Fibroblast of mammary gland (primary cell): ENCODE measurements at regions not wholly inside any gene's neighbourhood (a gene's known extent, or its start where the extent isn't known, plus 50 kb on each side); places are given as distances from the start of the nearest gene placed in this dataset.

Experiments
- DNase-seq: peaks from one replicate; pipeline ENCODE4 v3.0.0-alpha.2; 2010; ENCODE audit warnings: low read depth
- H3K4me3 ChIP-seq: 2 replicates; pipeline ENCODE4 v1.5.1; 2011; ENCODE audit warnings: low read depth, mild to moderate bottlenecking, low read length, moderate library complexity; ENCODE audit not compliant: control insufficient read depth
- TF ChIP-seq, protein P1 (sequence below): conservative IDR thresholded peaks from 2 replicates; pipeline ENCODE4 v1.5.1; 2011; ENCODE audit warnings: low read depth, low read length, inconsistent platforms; ENCODE audit not compliant: control insufficient read depth, insufficient read depth

GRCh38 chr10:29956335-29956924, 103.0 kb downstream of the JCAD start:
- TF ChIP-seq, protein P1, sequence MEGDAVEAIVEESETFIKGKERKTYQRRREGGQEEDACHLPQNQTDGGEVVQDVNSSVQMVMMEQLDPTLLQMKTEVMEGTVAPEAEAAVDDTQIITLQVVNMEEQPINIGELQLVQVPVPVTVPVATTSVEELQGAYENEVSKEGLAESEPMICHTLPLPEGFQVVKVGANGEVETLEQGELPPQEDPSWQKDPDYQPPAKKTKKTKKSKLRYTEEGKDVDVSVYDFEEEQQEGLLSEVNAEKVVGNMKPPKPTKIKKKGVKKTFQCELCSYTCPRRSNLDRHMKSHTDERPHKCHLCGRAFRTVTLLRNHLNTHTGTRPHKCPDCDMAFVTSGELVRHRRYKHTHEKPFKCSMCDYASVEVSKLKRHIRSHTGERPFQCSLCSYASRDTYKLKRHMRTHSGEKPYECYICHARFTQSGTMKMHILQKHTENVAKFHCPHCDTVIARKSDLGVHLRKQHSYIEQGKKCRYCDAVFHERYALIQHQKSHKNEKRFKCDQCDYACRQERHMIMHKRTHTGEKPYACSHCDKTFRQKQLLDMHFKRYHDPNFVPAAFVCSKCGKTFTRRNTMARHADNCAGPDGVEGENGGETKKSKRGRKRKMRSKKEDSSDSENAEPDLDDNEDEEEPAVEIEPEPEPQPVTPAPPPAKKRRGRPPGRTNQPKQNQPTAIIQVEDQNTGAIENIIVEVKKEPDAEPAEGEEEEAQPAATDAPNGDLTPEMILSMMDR: no peak
- H3K4me3 ChIP-seq: no peak overlapping the region
- DNase-seq: no peak

- peak; percentile 48 for DNase-seq
- TF ChIP-seq, protein P1: no peak
Measured at GRCh38 chr10:29955329-29955935, 104.0 kb downstream of the JCAD start.

DNA sequence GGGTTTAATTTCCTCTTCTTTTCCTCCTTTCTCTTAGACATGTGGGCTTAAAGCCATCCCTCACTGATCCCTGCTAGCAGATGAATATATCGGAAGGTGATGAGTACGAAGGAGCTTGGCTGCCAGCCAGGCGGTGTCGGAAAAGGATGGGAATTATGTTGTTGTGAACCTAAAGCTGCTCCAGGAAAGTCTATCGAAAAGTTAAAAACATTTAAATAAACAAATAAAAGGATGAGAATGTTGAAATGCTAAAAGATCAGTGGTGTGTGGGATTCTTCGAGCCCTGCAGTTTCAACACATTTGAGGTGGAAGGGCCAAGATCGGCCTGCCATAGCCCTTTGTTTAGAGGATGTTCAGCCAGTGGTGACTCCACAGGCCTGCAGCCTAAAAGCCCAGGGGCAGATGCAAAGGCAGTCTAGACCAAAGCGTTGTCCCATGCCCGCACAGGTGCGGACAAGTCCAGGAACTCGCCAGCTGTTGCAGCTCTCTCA, 107.9 kb downstream of the JCAD start:
- peak; percentile 95 for DNase-seq
- TF ChIP-seq, protein P1: no peak
- no peak overlapping the region for H3K4me3 ChIP-seq

More at GRCh38 chr10:29955329-29955935, 104.0 kb downstream of the JCAD start:
- H3K4me3 ChIP-seq: no peak overlapping the region

GRCh38 chr10:29950391-29950790, 109.0 kb downstream of the JCAD start:
- TF ChIP-seq, protein P1: no peak
- H3K4me3 ChIP-seq: no peak overlapping the region
- DNase-seq: peak; percentile 27

- peak; percentile 98 for DNase-seq
- TF ChIP-seq, protein P1: no peak
- no peak overlapping the region for H3K4me3 ChIP-seq
Measured at GRCh38 chr10:29949411-29950011, 109.9 kb downstream of the JCAD start.

- no peak for DNase-seq
- TF ChIP-seq, protein P1: no peak
- H3K4me3 ChIP-seq: no peak overlapping the region
Measured at GRCh38 chr10:29948881-29949355, 110.5 kb downstream of the JCAD start.
